ENCODE measurements at regions not wholly inside any gene's neighbourhood (a gene's known extent, or its start where the extent isn't known, plus 50 kb on each side); places are given as distances from the start of the nearest gene placed in this dataset.
"Not testable (repeated sequence)": the region's sequence is repeated elsewhere in the genome, so short reads cannot be mapped to it uniquely, and the experiment has no call there.

GRCh38 chr6:19558201-19558600 lies 279.0 kb upstream of the ID4 start:
- H3K4me3 ChIP-seq (ENCODE audit: low read depth, low read length): no peak overlapping the region
- H3K4me1 ChIP-seq (ENCODE audit: insufficient read depth): no peaks in the 10 kb centered on the region
- 87% methylated on average over 2 of the region's 2 CpGs for WGBS
- no peak for DNase-seq (ENCODE audit: extremely low spot score)
- H3K27ac ChIP-seq (ENCODE audit: low read depth): no peak overlapping the region
- H3K36me3 ChIP-seq (ENCODE audit: insufficient read depth): no peaks in the 10 kb centered on the region

- DNase-seq (ENCODE audit: extremely low spot score): no peak
- Histone ChIP-seq H3K4me1 (ENCODE audit: insufficient read depth) (no peaks in the 10 kb centered on the region), H3K4me3 (ENCODE audit: low read depth, low read length) (no peak overlapping the region), H3K36me3 (ENCODE audit: insufficient read depth) (no peaks in the 10 kb centered on the region), H3K27ac (ENCODE audit: low read depth) (no peak overlapping the region)
- 95% methylated on average over 2 of the region's 2 CpGs for WGBS
These were observed 278.2 kb upstream of the ID4 start for GRCh38 chr6:19558934-19559333.

- Histone ChIP-seq H3K4me1 (ENCODE audit: insufficient read depth) (no peaks in the 10 kb centered on the region), H3K27ac (ENCODE audit: low read depth) (no peak overlapping the region), H3K36me3 (ENCODE audit: insufficient read depth) (no peaks in the 10 kb centered on the region), H3K4me3 (ENCODE audit: low read depth, low read length) (no peak overlapping the region)
- no peak for DNase-seq (ENCODE audit: extremely low spot score)
- WGBS: 81% methylated on average over 1 of the region's 1 CpG
These were observed 274.7 kb upstream of the ID4 start for GRCh38 chr6:19562468-19562867.

GRCh38 chr6:19569563-19569962 lies 267.6 kb upstream of the ID4 start:
- no peaks in the 10 kb centered on the region for H3K4me1 ChIP-seq (ENCODE audit: insufficient read depth)
- no peak overlapping the region for H3K4me3 ChIP-seq (ENCODE audit: low read depth, low read length)
- DNase-seq (ENCODE audit: extremely low spot score): no peak
- H3K27ac ChIP-seq (ENCODE audit: low read depth): no peak overlapping the region
- H3K36me3 ChIP-seq (ENCODE audit: insufficient read depth): no peaks in the 10 kb centered on the region
- WGBS: 75% methylated on average over 3 of the region's 3 CpGs

DNA sequence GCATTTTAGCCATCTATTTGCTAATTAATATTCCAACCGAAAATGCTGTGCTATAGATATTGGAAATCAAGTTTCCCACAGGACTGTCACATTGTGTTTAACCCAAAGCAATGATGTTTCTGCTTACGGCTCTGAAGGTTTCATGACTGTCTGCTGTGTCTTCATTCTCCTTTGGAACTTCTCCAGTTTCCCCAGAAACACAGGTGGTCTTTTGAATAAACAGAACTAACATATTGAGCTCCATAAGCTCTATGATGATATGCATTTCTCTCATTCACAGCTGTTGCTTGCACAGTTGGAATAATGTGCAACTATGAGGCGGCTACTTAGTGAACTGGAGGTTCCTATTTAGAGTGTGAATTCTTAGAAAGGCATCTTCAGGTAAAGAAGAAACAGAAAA lies 266.0 kb upstream of the ID4 start:
- DNase-seq (ENCODE audit: extremely low spot score): no peak
- 74% methylated on average over 3 of the region's 3 CpGs for WGBS
- Histone ChIP-seq H3K27ac (ENCODE audit: low read depth) (no peak overlapping the region), H3K4me1 (ENCODE audit: insufficient read depth) (no peaks in the 10 kb centered on the region), H3K36me3 (ENCODE audit: insufficient read depth) (no peaks in the 10 kb centered on the region), H3K4me3 (ENCODE audit: low read depth, low read length) (no peak overlapping the region)

- no peak for DNase-seq (ENCODE audit: extremely low spot score)
- 73% methylated on average over 4 of the region's 4 CpGs for WGBS
- no peak overlapping the region for H3K4me3 ChIP-seq (ENCODE audit: low read depth, low read length)
- no peak overlapping the region for H3K27ac ChIP-seq (ENCODE audit: low read depth)
- H3K36me3 ChIP-seq (ENCODE audit: insufficient read depth): no peaks in the 10 kb centered on the region
- H3K4me1 ChIP-seq (ENCODE audit: insufficient read depth): no peaks in the 10 kb centered on the region
These were observed 258.7 kb upstream of the ID4 start for GRCh38 chr6:19578481-19578880.

DNA sequence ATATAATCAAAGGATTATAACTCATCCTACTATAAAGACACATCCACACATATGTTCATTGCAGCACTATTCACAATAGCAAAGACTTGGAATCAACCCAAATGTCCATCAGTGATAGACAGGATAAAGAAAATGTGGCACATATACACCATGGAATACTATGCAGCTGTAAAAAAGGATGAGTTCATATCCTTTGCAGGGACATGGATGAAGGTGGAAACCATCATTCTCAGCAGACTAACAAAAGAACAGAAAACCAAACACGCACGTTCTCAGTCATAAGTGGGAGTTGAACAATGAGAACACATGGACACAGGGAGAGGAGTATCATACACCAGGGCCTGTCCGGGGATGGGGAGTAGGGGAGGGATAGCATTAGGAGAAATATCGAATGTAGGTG lies 253.0 kb upstream of the ID4 start:
- not testable (repeated sequence) for H3K4me3 ChIP-seq (ENCODE audit: low read depth, low read length); DNase-seq (ENCODE audit: extremely low spot score); H3K4me1 ChIP-seq (ENCODE audit: insufficient read depth); H3K36me3 ChIP-seq (ENCODE audit: insufficient read depth); H3K27ac ChIP-seq (ENCODE audit: low read depth)
- WGBS: 85% methylated on average over 4 of the region's 4 CpGs

GRCh38 chr6:19587238-19587942 lies 249.8 kb upstream of the ID4 start:
- no peaks in the 10 kb centered on the region for H3K36me3 ChIP-seq (ENCODE audit: insufficient read depth)
- no peaks in the 10 kb centered on the region for H3K4me1 ChIP-seq (ENCODE audit: insufficient read depth)
- H3K4me3 ChIP-seq (ENCODE audit: low read depth, low read length): no peak overlapping the region
- DNase-seq (ENCODE audit: extremely low spot score): no peak
- 80% methylated on average over 4 of the region's 4 CpGs for WGBS
- no peak overlapping the region for H3K27ac ChIP-seq (ENCODE audit: low read depth)

DNA sequence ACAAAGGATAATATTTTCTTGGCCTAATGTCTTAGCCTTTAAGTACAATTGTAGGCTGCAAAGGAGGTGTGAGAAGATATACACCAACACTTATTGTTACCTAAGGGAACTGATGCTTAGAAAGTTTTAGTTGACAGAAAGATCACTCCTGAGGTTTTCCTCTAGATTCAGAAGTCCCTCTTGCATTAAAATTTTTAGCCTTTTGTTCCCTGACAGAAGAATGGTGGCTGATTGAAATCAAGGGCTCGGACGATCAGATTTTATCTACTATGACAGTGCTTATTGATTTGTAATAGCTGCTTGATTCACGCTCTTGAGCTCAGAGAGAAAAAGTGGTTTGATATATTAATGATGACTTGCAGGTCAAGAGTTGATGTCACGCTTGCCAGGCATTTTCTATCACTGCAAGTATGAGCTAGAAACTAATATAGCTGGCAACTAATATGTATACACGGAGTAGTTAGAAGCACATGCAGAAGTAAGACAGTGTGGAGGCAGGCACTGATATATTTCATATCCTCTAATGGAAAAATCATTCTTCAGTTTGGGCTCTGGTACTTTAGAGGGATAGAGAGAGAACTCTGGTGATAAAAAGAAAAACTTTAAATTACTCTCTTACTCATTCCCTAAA lies 246.6 kb upstream of the ID4 start:
- no peaks in the 10 kb centered on the region for H3K36me3 ChIP-seq (ENCODE audit: insufficient read depth)
- H3K4me1 ChIP-seq (ENCODE audit: insufficient read depth): no peaks in the 10 kb centered on the region
- H3K27ac ChIP-seq (ENCODE audit: low read depth): no peak overlapping the region
- no peak for DNase-seq (ENCODE audit: extremely low spot score)
- 82% methylated on average over 5 of the region's 5 CpGs for WGBS
- H3K4me3 ChIP-seq (ENCODE audit: low read depth, low read length): no peak overlapping the region

GRCh38 chr6:19597809-19598320 lies 239.3 kb upstream of the ID4 start:
- no peak overlapping the region for H3K27ac ChIP-seq (ENCODE audit: low read depth)
- WGBS: 89% methylated on average over 5 of the region's 5 CpGs
- H3K36me3 ChIP-seq (ENCODE audit: insufficient read depth): no peaks in the 10 kb centered on the region
- DNase-seq (ENCODE audit: extremely low spot score): no peak
- H3K4me3 ChIP-seq (ENCODE audit: low read depth, low read length): no peak overlapping the region
- H3K4me1 ChIP-seq (ENCODE audit: insufficient read depth): no peaks in the 10 kb centered on the region

DNA sequence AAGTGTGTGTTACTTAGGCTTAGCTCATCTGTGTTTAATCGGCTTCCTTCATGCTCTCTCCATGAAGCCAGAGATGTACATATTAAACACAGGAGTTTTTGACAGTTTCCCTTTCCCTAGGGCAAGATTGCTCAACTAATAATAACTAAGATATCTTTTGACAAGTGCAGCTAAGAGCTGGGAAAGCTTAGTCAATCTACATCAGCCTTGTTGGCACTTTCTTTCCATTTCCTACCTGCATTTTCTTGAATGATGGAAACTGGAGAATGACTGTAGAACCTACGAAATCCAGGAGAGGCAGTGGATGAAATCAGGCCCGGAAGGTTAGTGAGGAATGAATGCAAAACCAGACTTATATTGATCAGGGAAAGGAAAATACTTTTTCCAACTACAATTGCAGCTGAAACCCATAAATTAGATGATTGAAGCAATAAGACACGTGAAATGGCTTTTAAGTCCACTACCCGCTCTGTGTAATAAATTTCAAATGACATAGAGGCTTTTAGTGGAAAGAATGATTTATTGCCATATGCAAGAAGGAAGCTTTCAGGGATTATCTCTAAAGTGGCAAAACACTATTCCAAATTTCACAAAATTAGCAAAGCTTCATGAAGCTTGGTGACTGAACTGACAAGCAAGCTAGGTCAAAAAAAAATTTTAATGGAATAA lies 237.2 kb upstream of the ID4 start:
- no peak for DNase-seq (ENCODE audit: extremely low spot score)
- H3K4me3 ChIP-seq (ENCODE audit: low read depth, low read length): no peak overlapping the region
- 71% methylated on average over 5 of the region's 5 CpGs for WGBS
- H3K36me3 ChIP-seq (ENCODE audit: insufficient read depth): no peaks in the 10 kb centered on the region
- no peaks in the 10 kb centered on the region for H3K4me1 ChIP-seq (ENCODE audit: insufficient read depth)
- H3K27ac ChIP-seq (ENCODE audit: low read depth): no peak overlapping the region

- WGBS: 74% methylated on average over 2 of the region's 2 CpGs
- no peak for DNase-seq (ENCODE audit: extremely low spot score)
- no peaks in the 10 kb centered on the region for H3K4me1 ChIP-seq (ENCODE audit: insufficient read depth)
- no peak overlapping the region for H3K27ac ChIP-seq (ENCODE audit: low read depth)
- H3K36me3 ChIP-seq (ENCODE audit: insufficient read depth): no peaks in the 10 kb centered on the region
- no peak overlapping the region for H3K4me3 ChIP-seq (ENCODE audit: low read depth, low read length)
These were observed 234.6 kb upstream of the ID4 start for GRCh38 chr6:19602434-19603013.

DNA sequence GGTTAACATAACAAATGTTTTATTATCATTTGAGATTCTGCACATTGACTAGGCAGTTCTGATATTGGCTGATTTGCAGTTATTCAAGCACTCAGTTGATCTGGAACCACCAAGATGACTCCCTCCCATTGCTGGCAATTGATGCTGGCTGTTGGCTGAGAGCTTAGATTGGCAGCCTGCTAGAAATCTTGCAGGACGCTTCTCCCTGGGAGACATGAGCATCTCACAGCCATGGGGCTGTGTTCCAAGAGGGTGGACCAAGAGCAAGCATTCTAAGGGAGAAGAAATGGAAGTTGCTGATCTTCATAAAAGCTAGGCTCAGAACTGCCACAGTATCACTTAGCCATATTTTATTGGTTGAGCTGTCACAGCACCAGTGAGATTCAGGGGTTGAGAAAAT lies 233.4 kb upstream of the ID4 start:
- Histone ChIP-seq H3K36me3 (ENCODE audit: insufficient read depth) (no peaks in the 10 kb centered on the region), H3K4me1 (ENCODE audit: insufficient read depth) (no peaks in the 10 kb centered on the region), H3K4me3 (ENCODE audit: low read depth, low read length) (no peak overlapping the region), H3K27ac (ENCODE audit: low read depth) (no peak overlapping the region)
- 19% methylated on average over 1 of the region's 1 CpG for WGBS
- DNase-seq (ENCODE audit: extremely low spot score): no peak

DNA sequence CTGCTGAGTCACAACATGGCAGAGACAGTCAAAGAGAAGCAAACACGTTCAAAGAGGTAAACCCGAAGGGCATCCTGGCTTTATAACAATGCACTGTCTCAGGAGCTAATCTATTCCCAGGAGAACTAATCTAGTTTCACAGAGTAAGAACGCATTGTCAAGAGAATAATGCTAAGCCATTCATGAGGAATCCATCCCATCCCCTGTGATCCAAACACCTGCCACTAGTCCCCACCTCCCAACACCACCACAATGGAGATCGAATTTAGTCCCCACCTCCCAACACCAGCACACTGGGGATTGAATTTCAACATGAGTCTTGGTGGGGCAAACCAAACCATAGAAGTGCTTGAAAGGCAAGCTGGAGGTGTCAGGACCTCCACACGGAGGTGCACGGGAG lies 231.5 kb upstream of the ID4 start:
- 95% methylated on average over 6 of the region's 6 CpGs for WGBS
- H3K4me3 ChIP-seq (ENCODE audit: low read depth, low read length): no peak overlapping the region

More for the DNA sequence above, 231.5 kb upstream of the ID4 start:
- Histone ChIP-seq H3K27ac (ENCODE audit: low read depth) (no peak overlapping the region), H3K36me3 (ENCODE audit: insufficient read depth) (no peaks in the 10 kb centered on the region), H3K4me1 (ENCODE audit: insufficient read depth) (no peaks in the 10 kb centered on the region)
- DNase-seq (ENCODE audit: extremely low spot score): no peak
